ENCODE measurements at regions not wholly inside any gene's neighbourhood (a gene's known extent, or its start where the extent isn't known, plus 50 kb on each side); places are given as distances from the start of the nearest gene placed in this dataset.
"Not testable (repeated sequence)": the region's sequence is repeated elsewhere in the genome, so short reads cannot be mapped to it uniquely, and the experiment has no call there.

- no CpG with 5 or more reads among the region's 3 CpGs for WGBS (ENCODE audit: insufficient coverage, low lambda C conversion rate)
- Histone ChIP-seq H3K27me3 (ENCODE audit: control insufficient read depth, insufficient read depth, low read length) (no peaks in the 10 kb centered on the region), H3K27ac (ENCODE audit: low read length) (no peak overlapping the region), H3K36me3 (ENCODE audit: control insufficient read depth, insufficient read depth, low read length) (no peaks in the 10 kb centered on the region), H3K4me1 (ENCODE audit: control insufficient read depth, insufficient read depth, low read length) (no peaks in the 10 kb centered on the region), H3K4me3 (ENCODE audit: low read length) (no peak overlapping the region), H3K9me3 (ENCODE audit: control insufficient read depth, low read depth, low read length) (no peaks in the 10 kb centered on the region)
- no peak for DNase-seq
Measured at GRCh38 chrX:77061545-77061944, 385.6 kb upstream of the FGF16 start.

- no peaks in the 10 kb centered on the region for H3K36me3 ChIP-seq (ENCODE audit: control insufficient read depth, insufficient read depth, low read length)
- H3K27me3 ChIP-seq (ENCODE audit: control insufficient read depth, insufficient read depth, low read length), result no peaks in the 10 kb centered on the region
- no peak overlapping the region for H3K4me3 ChIP-seq (ENCODE audit: low read length)
- no CpG with 5 or more reads among the region's 11 CpGs for WGBS (ENCODE audit: insufficient coverage, low lambda C conversion rate)
- H3K27ac ChIP-seq (ENCODE audit: low read length), result no peak overlapping the region
- H3K9me3 ChIP-seq (ENCODE audit: control insufficient read depth, low read depth, low read length), result no peaks in the 10 kb centered on the region
- H3K4me1 ChIP-seq (ENCODE audit: control insufficient read depth, insufficient read depth, low read length), result no peaks in the 10 kb centered on the region
- DNase-seq, result no peak
Measured at GRCh38 chrX:77065896-77066295, 381.3 kb upstream of the FGF16 start.

- WGBS (ENCODE audit: insufficient coverage, low lambda C conversion rate), result 60% methylated on average over 1 of the region's 3 CpGs
- Histone ChIP-seq H3K27ac (ENCODE audit: low read length) (no peak overlapping the region), H3K36me3 (ENCODE audit: control insufficient read depth, insufficient read depth, low read length) (no peaks in the 10 kb centered on the region), H3K4me1 (ENCODE audit: control insufficient read depth, insufficient read depth, low read length) (no peaks in the 10 kb centered on the region), H3K9me3 (ENCODE audit: control insufficient read depth, low read depth, low read length) (no peaks in the 10 kb centered on the region), H3K4me3 (ENCODE audit: low read length) (no peak overlapping the region), H3K27me3 (ENCODE audit: control insufficient read depth, insufficient read depth, low read length) (no peaks in the 10 kb centered on the region)
- DNase-seq, result no peak
Measured at GRCh38 chrX:77070202-77070918, 376.8 kb upstream of the FGF16 start.

- Histone ChIP-seq H3K36me3 (ENCODE audit: control insufficient read depth, insufficient read depth, low read length) (no peaks in the 10 kb centered on the region), H3K4me1 (ENCODE audit: control insufficient read depth, insufficient read depth, low read length) (no peaks in the 10 kb centered on the region), H3K9me3 (ENCODE audit: control insufficient read depth, low read depth, low read length) (no peaks in the 10 kb centered on the region), H3K27me3 (ENCODE audit: control insufficient read depth, insufficient read depth, low read length) (no peaks in the 10 kb centered on the region), H3K27ac (ENCODE audit: low read length) (no peak overlapping the region), H3K4me3 (ENCODE audit: low read length) (no peak overlapping the region)
- no peak for DNase-seq
- no CpG with 5 or more reads among the region's 2 CpGs for WGBS (ENCODE audit: insufficient coverage, low lambda C conversion rate)
Measured at GRCh38 chrX:77076896-77077295, 370.3 kb upstream of the FGF16 start.

- H3K27ac ChIP-seq (ENCODE audit: low read length); H3K27me3 ChIP-seq (ENCODE audit: control insufficient read depth, insufficient read depth, low read length); DNase-seq; H3K9me3 ChIP-seq (ENCODE audit: control insufficient read depth, low read depth, low read length); H3K4me1 ChIP-seq (ENCODE audit: control insufficient read depth, insufficient read depth, low read length); H3K36me3 ChIP-seq (ENCODE audit: control insufficient read depth, insufficient read depth, low read length); H3K4me3 ChIP-seq (ENCODE audit: low read length): not testable (repeated sequence)
- WGBS (ENCODE audit: insufficient coverage, low lambda C conversion rate), result no CpG with 5 or more reads among the region's 3 CpGs
Measured at GRCh38 chrX:77081237-77081636, 366.0 kb upstream of the FGF16 start.

- H3K27me3 ChIP-seq (ENCODE audit: control insufficient read depth, insufficient read depth, low read length), result no peaks in the 10 kb centered on the region
- no peaks in the 10 kb centered on the region for H3K36me3 ChIP-seq (ENCODE audit: control insufficient read depth, insufficient read depth, low read length)
- H3K4me1 ChIP-seq (ENCODE audit: control insufficient read depth, insufficient read depth, low read length), result no peaks in the 10 kb centered on the region
- DNase-seq, result no peak
- no peak overlapping the region for H3K4me3 ChIP-seq (ENCODE audit: low read length)
- no CpG with 5 or more reads among the region's 4 CpGs for WGBS (ENCODE audit: insufficient coverage, low lambda C conversion rate)
- H3K27ac ChIP-seq (ENCODE audit: low read length), result no peak overlapping the region
- H3K9me3 ChIP-seq (ENCODE audit: control insufficient read depth, low read depth, low read length), result no peaks in the 10 kb centered on the region
Measured at GRCh38 chrX:77085372-77085771, 361.8 kb upstream of the FGF16 start.

GRCh38 chrX:77087529-77088169, 359.5 kb upstream of the FGF16 start:
- H3K27me3 ChIP-seq (ENCODE audit: control insufficient read depth, insufficient read depth, low read length), result no peaks in the 10 kb centered on the region
- no peak overlapping the region for H3K27ac ChIP-seq (ENCODE audit: low read length)
- no peaks in the 10 kb centered on the region for H3K9me3 ChIP-seq (ENCODE audit: control insufficient read depth, low read depth, low read length)
- H3K4me3 ChIP-seq (ENCODE audit: low read length), result no peak overlapping the region
- 60% methylated on average over 1 of the region's 7 CpGs for WGBS (ENCODE audit: insufficient coverage, low lambda C conversion rate)
- peak; percentile 3 to 20 for DNase-seq
- no peaks in the 10 kb centered on the region for H3K4me1 ChIP-seq (ENCODE audit: control insufficient read depth, insufficient read depth, low read length)
- H3K36me3 ChIP-seq (ENCODE audit: control insufficient read depth, insufficient read depth, low read length), result no peaks in the 10 kb centered on the region

- H3K9me3 ChIP-seq (ENCODE audit: control insufficient read depth, low read depth, low read length), result no peaks in the 10 kb centered on the region
- H3K4me3 ChIP-seq (ENCODE audit: low read length), result no peak overlapping the region
- H3K36me3 ChIP-seq (ENCODE audit: control insufficient read depth, insufficient read depth, low read length), result no peaks in the 10 kb centered on the region
- H3K27ac ChIP-seq (ENCODE audit: low read length), result no peak overlapping the region
- H3K4me1 ChIP-seq (ENCODE audit: control insufficient read depth, insufficient read depth, low read length), result no peaks in the 10 kb centered on the region
- no peak for DNase-seq
- WGBS (ENCODE audit: insufficient coverage, low lambda C conversion rate), result no CpG with 5 or more reads among the region's 1 CpG
- no peaks in the 10 kb centered on the region for H3K27me3 ChIP-seq (ENCODE audit: control insufficient read depth, insufficient read depth, low read length)
Measured at GRCh38 chrX:77088233-77088632, 359.0 kb upstream of the FGF16 start.

GRCh38 chrX:77114501-77114900, 332.7 kb upstream of the FGF16 start:
- no peaks in the 10 kb centered on the region for H3K9me3 ChIP-seq (ENCODE audit: control insufficient read depth, low read depth, low read length)
- DNase-seq, result no peak
- no peaks in the 10 kb centered on the region for H3K27me3 ChIP-seq (ENCODE audit: control insufficient read depth, insufficient read depth, low read length)
- no peak overlapping the region for H3K27ac ChIP-seq (ENCODE audit: low read length)
- no peak overlapping the region for H3K4me3 ChIP-seq (ENCODE audit: low read length)
- H3K4me1 ChIP-seq (ENCODE audit: control insufficient read depth, insufficient read depth, low read length), result no peaks in the 10 kb centered on the region
- WGBS (ENCODE audit: insufficient coverage, low lambda C conversion rate), result no CpG with 5 or more reads among the region's 1 CpG
- no peaks in the 10 kb centered on the region for H3K36me3 ChIP-seq (ENCODE audit: control insufficient read depth, insufficient read depth, low read length)

- no peak for DNase-seq
- no CpG with 5 or more reads among the region's 2 CpGs for WGBS (ENCODE audit: insufficient coverage, low lambda C conversion rate)
- Histone ChIP-seq H3K9me3 (ENCODE audit: control insufficient read depth, low read depth, low read length) (no peaks in the 10 kb centered on the region), H3K27me3 (ENCODE audit: control insufficient read depth, insufficient read depth, low read length) (no peaks in the 10 kb centered on the region), H3K4me3 (ENCODE audit: low read length) (no peak overlapping the region), H3K36me3 (ENCODE audit: control insufficient read depth, insufficient read depth, low read length) (no peaks in the 10 kb centered on the region), H3K4me1 (ENCODE audit: control insufficient read depth, insufficient read depth, low read length) (no peaks in the 10 kb centered on the region), H3K27ac (ENCODE audit: low read length) (no peak overlapping the region)
Measured at GRCh38 chrX:77118686-77119085, 328.5 kb upstream of the FGF16 start.

- Histone ChIP-seq H3K9me3 (ENCODE audit: control insufficient read depth, low read depth, low read length) (no peaks in the 10 kb centered on the region), H3K36me3 (ENCODE audit: control insufficient read depth, insufficient read depth, low read length) (no peaks in the 10 kb centered on the region), H3K27ac (ENCODE audit: low read length) (no peak overlapping the region), H3K4me1 (ENCODE audit: control insufficient read depth, insufficient read depth, low read length) (no peaks in the 10 kb centered on the region), H3K27me3 (ENCODE audit: control insufficient read depth, insufficient read depth, low read length) (no peaks in the 10 kb centered on the region), H3K4me3 (ENCODE audit: low read length) (no peak overlapping the region)
- DNase-seq, result no peak
- WGBS (ENCODE audit: insufficient coverage, low lambda C conversion rate), result no CpG with 5 or more reads among the region's 1 CpG
Measured at GRCh38 chrX:77119706-77120105, 327.5 kb upstream of the FGF16 start.
